T-helper 2 cell treated with Interferon-gamma antibody and Interleukin-4, amounts not matched to agents 5 μg/mL and 100 μg/mL, for 36 hours (primary cell): ENCODE measurements at regions not wholly inside any gene's neighbourhood (a gene's known extent, or its start where the extent isn't known, plus 50 kb on each side); places are given as distances from the start of the nearest gene placed in this dataset.
"Not testable (repeated sequence)": the region's sequence is repeated elsewhere in the genome, so short reads cannot be mapped to it uniquely, and the experiment has no call there.

Experiments
- DNase-seq: peaks from one replicate; pipeline ENCODE4 v3.0.0; 2021; ENCODE audit warnings: low spot score
- H3K27ac Mint-ChIP-seq: one replicate; pipeline ENCODE4 v1.8.0; 2021; ENCODE audit warnings: mild to moderate bottlenecking, mixed read lengths
- H3K27me3 Mint-ChIP-seq: one replicate; pipeline ENCODE4 v1.8.0; 2021; ENCODE audit warnings: low read depth, mixed read lengths
- H3K36me3 Mint-ChIP-seq: one replicate; pipeline ENCODE4 v1.8.0; 2021; ENCODE audit warnings: low read depth, mixed read lengths
- H3K4me1 Mint-ChIP-seq: one replicate; pipeline ENCODE4 v1.8.0; 2021; ENCODE audit warnings: low read depth, mixed read lengths
- H3K4me3 Mint-ChIP-seq: one replicate; pipeline ENCODE4 v1.8.0; 2022; ENCODE audit warnings: mild to moderate bottlenecking, moderate library complexity, mixed read lengths
- H3K9me3 Mint-ChIP-seq: one replicate; pipeline ENCODE4 v1.8.0; 2021; ENCODE audit warnings: mixed read lengths

GRCh38 chr4:27946799-27947198, 1086.2 kb downstream of the STIM2 start:
- Mint-ChIP-seq H3K27me3 (no peaks in the 10 kb centered on the region), H3K9me3 (peaks cover 5% of the 10 kb centered on the region), H3K27ac (no peak overlapping the region), H3K4me1 (no peaks in the 10 kb centered on the region), H3K4me3 (no peak overlapping the region), H3K36me3 (no peaks in the 10 kb centered on the region)
- DNase-seq, result no peak

GRCh38 chr4:27947302-27947701, 1086.7 kb downstream of the STIM2 start:
- Mint-ChIP-seq H3K27ac (no peak overlapping the region), H3K4me3 (no peak overlapping the region), H3K9me3 (peaks cover 5% of the 10 kb centered on the region), H3K36me3 (no peaks in the 10 kb centered on the region), H3K27me3 (no peaks in the 10 kb centered on the region), H3K4me1 (no peaks in the 10 kb centered on the region)
- no peak for DNase-seq

GRCh38 chr4:27964095-27964494, 1103.5 kb downstream of the STIM2 start:
- no peak overlapping the region for H3K4me3 Mint-ChIP-seq
- H3K27ac Mint-ChIP-seq, result no peak overlapping the region
- H3K9me3 Mint-ChIP-seq, result peaks cover 16% of the 10 kb centered on the region
- H3K4me1 Mint-ChIP-seq, result no peaks in the 10 kb centered on the region
- no peaks in the 10 kb centered on the region for H3K27me3 Mint-ChIP-seq
- no peak for DNase-seq
- H3K36me3 Mint-ChIP-seq, result no peaks in the 10 kb centered on the region

- DNase-seq, result no peak
- Mint-ChIP-seq H3K36me3 (no peaks in the 10 kb centered on the region), H3K4me1 (no peaks in the 10 kb centered on the region), H3K27me3 (no peaks in the 10 kb centered on the region), H3K4me3 (no peak overlapping the region), H3K27ac (no peak overlapping the region), H3K9me3 (peaks cover 16% of the 10 kb centered on the region)
Observed at GRCh38 chr4:27966664-27967063, 1106.0 kb downstream of the STIM2 start.

- H3K4me3 Mint-ChIP-seq, result no peak overlapping the region
- no peak for DNase-seq
- H3K9me3 Mint-ChIP-seq, result peaks cover 35% of the 10 kb centered on the region
- no peaks in the 10 kb centered on the region for H3K4me1 Mint-ChIP-seq
- no peak overlapping the region for H3K27ac Mint-ChIP-seq
- H3K36me3 Mint-ChIP-seq, result no peaks in the 10 kb centered on the region
- no peaks in the 10 kb centered on the region for H3K27me3 Mint-ChIP-seq
Observed at GRCh38 chr4:27973056-27973455, 1112.4 kb downstream of the STIM2 start.

GRCh38 chr4:27973700-27974099, 1113.1 kb downstream of the STIM2 start:
- Mint-ChIP-seq H3K27me3 (no peaks in the 10 kb centered on the region), H3K36me3 (no peaks in the 10 kb centered on the region), H3K4me1 (no peaks in the 10 kb centered on the region), H3K9me3 (peaks cover 32% of the 10 kb centered on the region), H3K27ac (no peak overlapping the region), H3K4me3 (no peak overlapping the region)
- no peak for DNase-seq

GRCh38 chr4:27974339-27974738, 1113.7 kb downstream of the STIM2 start:
- Mint-ChIP-seq H3K4me1 (no peaks in the 10 kb centered on the region), H3K36me3 (no peaks in the 10 kb centered on the region), H3K27ac (no peak overlapping the region), H3K4me3 (no peak overlapping the region), H3K9me3 (peaks cover 38% of the 10 kb centered on the region), H3K27me3 (no peaks in the 10 kb centered on the region)
- no peak for DNase-seq

GRCh38 chr4:27974881-27975280, 1114.2 kb downstream of the STIM2 start:
- H3K9me3 Mint-ChIP-seq, result peaks cover 41% of the 10 kb centered on the region
- not testable (repeated sequence) for H3K36me3 Mint-ChIP-seq, H3K27ac Mint-ChIP-seq, DNase-seq, H3K4me3 Mint-ChIP-seq, H3K4me1 Mint-ChIP-seq, H3K27me3 Mint-ChIP-seq

- not testable (repeated sequence) for H3K27ac Mint-ChIP-seq, H3K27me3 Mint-ChIP-seq, DNase-seq, H3K4me1 Mint-ChIP-seq, H3K4me3 Mint-ChIP-seq, H3K36me3 Mint-ChIP-seq
- H3K9me3 Mint-ChIP-seq, result peaks cover 56% of the 10 kb centered on the region
Observed at GRCh38 chr4:27978427-27979109, 1117.9 kb downstream of the STIM2 start.

- DNase-seq, result no peak
- H3K36me3 Mint-ChIP-seq, result no peaks in the 10 kb centered on the region
- H3K9me3 Mint-ChIP-seq, result peaks cover 23% of the 10 kb centered on the region
- no peak overlapping the region for H3K27ac Mint-ChIP-seq
- no peaks in the 10 kb centered on the region for H3K27me3 Mint-ChIP-seq
- H3K4me3 Mint-ChIP-seq, result no peak overlapping the region
- no peaks in the 10 kb centered on the region for H3K4me1 Mint-ChIP-seq
Observed at GRCh38 chr4:27985522-27985921, 1124.9 kb downstream of the STIM2 start.

- Mint-ChIP-seq H3K4me1 (no peaks in the 10 kb centered on the region), H3K36me3 (no peaks in the 10 kb centered on the region), H3K27me3 (no peaks in the 10 kb centered on the region), H3K9me3 (peaks cover 20% of the 10 kb centered on the region), H3K4me3 (no peak overlapping the region), H3K27ac (no peak overlapping the region)
- DNase-seq, result no peak
Observed at GRCh38 chr4:27986476-27986875, 1125.8 kb downstream of the STIM2 start.

- H3K4me3 Mint-ChIP-seq, result no peak overlapping the region
- H3K4me1 Mint-ChIP-seq, result no peaks in the 10 kb centered on the region
- no peak overlapping the region for H3K27ac Mint-ChIP-seq
- H3K36me3 Mint-ChIP-seq, result no peaks in the 10 kb centered on the region
- H3K27me3 Mint-ChIP-seq, result no peaks in the 10 kb centered on the region
- no peak for DNase-seq
- peaks cover 13% of the 10 kb centered on the region for H3K9me3 Mint-ChIP-seq
Observed at GRCh38 chr4:28001698-28002097, 1141.1 kb downstream of the STIM2 start.

GRCh38 chr4:28004520-28004919, 1143.9 kb downstream of the STIM2 start:
- H3K9me3 Mint-ChIP-seq, result peaks cover 12% of the 10 kb centered on the region
- no peaks in the 10 kb centered on the region for H3K27me3 Mint-ChIP-seq
- H3K4me3 Mint-ChIP-seq, result no peak overlapping the region
- DNase-seq, result no peak
- no peaks in the 10 kb centered on the region for H3K4me1 Mint-ChIP-seq
- H3K27ac Mint-ChIP-seq, result no peak overlapping the region
- no peaks in the 10 kb centered on the region for H3K36me3 Mint-ChIP-seq

- no peaks in the 10 kb centered on the region for H3K4me1 Mint-ChIP-seq
- no peaks in the 10 kb centered on the region for H3K27me3 Mint-ChIP-seq
- H3K27ac Mint-ChIP-seq, result no peak overlapping the region
- H3K36me3 Mint-ChIP-seq, result no peaks in the 10 kb centered on the region
- peaks cover 12% of the 10 kb centered on the region for H3K9me3 Mint-ChIP-seq
- H3K4me3 Mint-ChIP-seq, result no peak overlapping the region
- DNase-seq, result no peak
Observed at GRCh38 chr4:28006021-28006420, 1145.4 kb downstream of the STIM2 start.

- no peaks in the 10 kb centered on the region for H3K36me3 Mint-ChIP-seq
- DNase-seq, result no peak
- H3K27me3 Mint-ChIP-seq, result no peaks in the 10 kb centered on the region
- no peak overlapping the region for H3K4me3 Mint-ChIP-seq
- no peaks in the 10 kb centered on the region for H3K4me1 Mint-ChIP-seq
- H3K9me3 Mint-ChIP-seq, result peaks cover 4% of the 10 kb centered on the region
- H3K27ac Mint-ChIP-seq, result no peak overlapping the region
Observed at GRCh38 chr4:28007693-28008092, 1147.1 kb downstream of the STIM2 start.
